GM12865 (cell line): ENCODE measurements at regions not wholly inside any gene's neighbourhood (a gene's known extent, or its start where the extent isn't known, plus 50 kb on each side); places are given as distances from the start of the nearest gene placed in this dataset.
A peak's percentile ranks its signal among the peaks of the same experiment; 100 is the strongest.

Experiments used
- DNase-seq: peaks from one replicate; pipeline ENCODE4 v3.0.0; 2010; ENCODE audit warnings: low read depth
- H3K4me3 ChIP-seq: 2 replicates; pipeline ENCODE4 v1.5.1; 2011; ENCODE audit warnings: mild to moderate bottlenecking, low read depth, low read length, control low read depth
- CTCF ChIP-seq: IDR thresholded peaks from 2 replicates; pipeline ENCODE4 v1.5.1; 2011; ENCODE audit warnings: low read length, control low read depth, low read depth, inconsistent platforms; ENCODE audit not compliant: insufficient read depth; ENCODE audit errors: missing control alignments

DNA sequence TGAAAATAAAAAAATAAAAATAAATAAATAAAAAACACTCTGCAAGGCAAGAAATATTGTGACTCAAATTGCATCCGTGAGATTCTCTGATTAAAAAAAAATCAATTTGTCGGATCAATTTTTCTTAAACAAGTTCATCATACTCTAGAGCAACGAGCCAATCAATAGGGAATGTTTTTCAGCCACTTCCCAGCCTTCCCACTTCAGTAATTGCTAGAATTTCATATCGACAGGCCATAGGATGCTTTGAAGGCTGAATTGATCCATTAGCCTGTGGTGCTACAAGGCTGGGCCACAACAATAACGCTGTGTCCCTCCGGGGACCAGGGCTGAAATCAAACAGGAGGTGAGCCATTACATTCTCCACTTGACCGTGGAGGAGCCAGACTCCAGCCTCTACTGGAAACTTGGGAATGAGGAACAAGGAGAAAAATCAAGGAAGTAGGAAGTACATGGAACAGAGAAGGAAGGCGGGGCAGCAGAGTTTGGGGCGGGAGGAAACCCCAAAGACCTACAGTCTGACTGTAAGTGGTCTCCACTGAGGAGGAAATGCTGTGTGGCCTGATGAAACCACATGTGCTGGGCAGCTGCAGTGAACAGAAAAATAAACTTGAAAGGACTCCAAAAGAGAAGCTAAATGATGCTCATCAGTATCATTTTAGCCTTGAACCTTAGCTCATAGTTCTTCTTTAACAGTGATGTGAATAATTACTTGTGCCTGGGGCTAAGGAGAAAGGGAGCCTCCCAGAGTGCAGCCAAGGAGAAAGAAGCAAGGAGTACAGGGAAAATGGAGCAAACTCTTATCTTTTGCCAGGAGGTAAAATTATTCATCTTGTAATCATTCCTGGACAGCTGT is 308.6 kb downstream of the TLE1 start:
- H3K4me3 ChIP-seq, result no peak overlapping the region
- no peak for TF ChIP-seq CTCF
- DNase-seq, result no peak

DNA sequence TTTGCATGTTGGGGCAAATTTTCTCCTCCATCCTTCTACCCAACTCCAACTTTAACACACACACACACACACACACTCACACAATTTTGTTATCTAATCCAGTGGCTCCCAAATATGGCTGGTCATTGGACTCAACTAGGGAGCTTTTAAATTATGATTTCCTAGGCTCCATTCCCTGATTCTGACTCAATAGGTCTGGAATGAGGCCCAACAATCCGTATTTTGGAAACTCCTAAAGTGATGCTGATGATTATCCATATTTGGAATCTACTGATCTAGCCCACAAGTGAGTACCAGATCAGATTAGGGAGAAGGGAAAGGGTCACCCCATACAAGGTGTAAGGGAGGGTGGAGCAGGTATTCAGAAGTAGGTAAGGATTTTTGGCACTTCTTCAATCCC is 309.7 kb downstream of the TLE1 start:
- no peak for TF ChIP-seq CTCF
- DNase-seq, result no peak
- H3K4me3 ChIP-seq, result no peak overlapping the region

GRCh38 chr9:81377921-81378320 is 311.4 kb downstream of the TLE1 start:
- DNase-seq, result no peak
- no peak for TF ChIP-seq CTCF
- no peak overlapping the region for H3K4me3 ChIP-seq

- TF ChIP-seq CTCF, result no peak
- DNase-seq, result no peak
- H3K4me3 ChIP-seq, result no peak overlapping the region
These were observed 312.0 kb downstream of the TLE1 start for GRCh38 chr9:81377320-81377719.

- no peak for TF ChIP-seq CTCF
- DNase-seq, result no peak
- H3K4me3 ChIP-seq, result no peak overlapping the region
These were observed 313.9 kb downstream of the TLE1 start for GRCh38 chr9:81375187-81376100.

DNA sequence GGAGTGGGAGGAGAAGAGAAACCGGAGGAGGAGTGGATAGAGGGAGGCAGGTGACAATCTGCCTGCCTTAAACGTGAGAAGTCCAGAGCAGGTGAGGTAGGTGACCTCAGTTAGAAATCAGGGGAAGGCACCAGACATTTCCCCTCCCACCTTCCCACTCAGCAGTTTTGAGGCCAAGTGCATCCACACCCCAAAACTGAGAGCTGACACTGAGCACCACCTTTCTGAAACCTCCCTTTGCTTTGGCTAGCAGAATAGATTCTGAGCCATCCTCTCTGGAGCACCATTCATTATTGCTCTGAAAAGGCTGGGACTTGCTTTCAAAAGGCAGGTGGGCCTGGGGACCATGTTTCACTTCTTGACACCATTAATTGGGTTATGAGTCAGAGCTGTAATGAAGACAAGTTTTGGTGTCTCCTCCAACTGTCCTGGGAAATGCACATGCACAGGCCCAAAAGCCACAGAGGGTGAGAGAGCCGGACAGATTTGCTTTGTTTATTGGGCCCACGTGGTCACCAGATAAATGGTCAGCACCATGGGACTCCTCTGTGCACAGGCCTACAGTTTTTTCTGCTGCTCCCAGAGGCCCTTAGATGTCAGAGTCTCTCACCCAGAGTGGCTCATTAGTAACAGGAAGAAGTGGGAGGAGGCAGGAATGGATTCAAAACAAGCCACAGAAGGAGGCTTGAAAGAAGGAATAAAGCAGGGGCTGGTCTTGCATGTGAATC is 314.7 kb downstream of the TLE1 start:
- H3K4me3 ChIP-seq, result no peak overlapping the region
- TF ChIP-seq CTCF, result no peak
- peak; percentile 2 for DNase-seq
